SK-N-SH (cell line): ENCODE measurements at regions not wholly inside any gene's neighbourhood (a gene's known extent, or its start where the extent isn't known, plus 50 kb on each side); places are given as distances from the start of the nearest gene placed in this dataset.

ENCODE experiments used
- CHD2 ChIP-seq: fragments of 150-350 bp; IDR thresholded peaks from 2 replicates; pipeline ENCODE4 v1.6.1; 2018; ENCODE audit warnings: low read length; ENCODE audit not compliant: partially characterized antibody
- CTCF ChIP-seq: fragments of 200-600 bp; sonication (generic); IDR thresholded peaks from 2 replicates; pipeline ENCODE4 v1.6.1; 2017; ENCODE audit warnings: antibody characterized with exemption, mild to moderate bottlenecking, moderate library complexity
- EZH2phosphoT487 ChIP-seq: fragments of 200-600 bp; sonication (generic); IDR thresholded peaks from 2 replicates; pipeline ENCODE4 v1.6.1; 2017; ENCODE audit warnings: low read depth, mixed run types, mild to moderate bottlenecking, antibody characterized with exemption, moderate library complexity, borderline replicate concordance
- MAX ChIP-seq: IDR thresholded peaks from 2 replicates; pipeline ENCODE4 v1.4.0; 2012; ENCODE audit warnings: low read depth
- NRF1 ChIP-seq: IDR thresholded peaks from 2 replicates; pipeline ENCODE4 v1.6.1; 2012; ENCODE audit warnings: low read depth, mild to moderate bottlenecking, low read length
- RCOR1 ChIP-seq: fragments of 150-350 bp; IDR thresholded peaks from 2 replicates; pipeline ENCODE4 v1.6.1; 2017; ENCODE audit warnings: antibody characterized with exemption, low read length
- REST ChIP-seq: IDR thresholded peaks from 2 replicates; pipeline ENCODE4 v1.6.1; 2012; ENCODE audit warnings: mild to moderate bottlenecking, low read depth, low read length, moderate library complexity
- RFX5 ChIP-seq: IDR thresholded peaks from 2 replicates; pipeline ENCODE4 v1.6.1; 2012; ENCODE audit warnings: mild to moderate bottlenecking, improper control_type of control experiment, low read length
- SMC3 ChIP-seq: IDR thresholded peaks from 2 replicates; pipeline ENCODE4 v1.6.1; 2012; ENCODE audit warnings: low read depth, low read length, improper control_type of control experiment
- TEAD4 ChIP-seq: IDR thresholded peaks from 2 replicates; pipeline ENCODE4 v1.4.0; 2012; ENCODE audit warnings: mild to moderate bottlenecking, borderline replicate concordance; ENCODE audit not compliant: insufficient read depth
- TF ChIP-seq, protein P1 (sequence below): IDR thresholded peaks from 2 replicates; pipeline ENCODE4; 2012

GRCh38 chr14:79992407-79993198 is 218.7 kb downstream of the DIO2 start:
- no peak for TF ChIP-seq CTCF
- no peak for TF ChIP-seq SMC3
- TF ChIP-seq REST = no peak
- no peak for TF ChIP-seq NRF1
- TF ChIP-seq TEAD4 = no peak
- no peak for TF ChIP-seq RFX5
- TF ChIP-seq RCOR1 = no peak
- TF ChIP-seq, protein P1, sequence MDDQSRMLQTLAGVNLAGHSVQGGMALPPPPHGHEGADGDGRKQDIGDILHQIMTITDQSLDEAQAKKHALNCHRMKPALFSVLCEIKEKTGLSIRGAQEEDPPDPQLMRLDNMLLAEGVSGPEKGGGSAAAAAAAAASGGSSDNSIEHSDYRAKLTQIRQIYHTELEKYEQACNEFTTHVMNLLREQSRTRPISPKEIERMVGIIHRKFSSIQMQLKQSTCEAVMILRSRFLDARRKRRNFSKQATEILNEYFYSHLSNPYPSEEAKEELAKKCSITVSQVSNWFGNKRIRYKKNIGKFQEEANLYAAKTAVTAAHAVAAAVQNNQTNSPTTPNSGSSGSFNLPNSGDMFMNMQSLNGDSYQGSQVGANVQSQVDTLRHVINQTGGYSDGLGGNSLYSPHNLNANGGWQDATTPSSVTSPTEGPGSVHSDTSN = no peak
- no peak for TF ChIP-seq MAX
- TF ChIP-seq EZH2phosphoT487 = no peak
- TF ChIP-seq CHD2 = no peak
